Fibroblast of skin of back (primary cell): ENCODE measurements at regions not wholly inside any gene's neighbourhood (a gene's known extent, or its start where the extent isn't known, plus 50 kb on each side); places are given as distances from the start of the nearest gene placed in this dataset.

Experiments
- DNase-seq: peaks from one replicate; pipeline ENCODE4 v3.0.0-alpha.2; 2013

DNA sequence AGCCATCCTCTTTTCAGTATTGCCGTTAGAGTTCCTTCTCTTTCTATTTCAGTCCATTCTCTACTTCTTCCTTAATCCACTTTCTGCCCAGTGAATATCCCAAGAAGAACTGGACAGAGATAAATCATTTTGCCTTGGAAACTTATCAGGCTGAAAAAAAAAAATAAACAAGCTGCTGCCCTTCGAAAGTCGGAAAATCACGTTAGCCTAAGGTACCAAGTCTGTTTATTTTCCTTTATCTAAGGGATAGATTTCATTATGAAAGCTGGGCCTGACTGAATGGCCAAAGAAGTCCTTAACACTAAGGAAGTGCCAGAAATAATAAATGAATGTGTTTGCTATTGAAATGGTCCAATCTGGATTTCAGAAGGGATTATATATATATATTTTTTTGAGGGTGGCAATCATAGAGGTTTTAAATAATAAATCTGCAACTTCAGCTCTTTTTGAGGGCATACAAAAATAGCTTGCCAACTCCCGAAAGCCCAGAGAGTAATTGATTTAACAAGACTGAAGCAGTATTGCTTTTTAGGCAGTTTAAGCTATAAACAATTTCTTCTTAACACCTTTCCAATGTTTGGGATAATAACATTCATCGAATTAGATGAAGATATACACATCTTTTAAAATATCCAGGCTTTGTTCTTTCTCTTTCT is 127.0 kb upstream of the STMND1 start:
- DNase-seq, result no peak

DNA sequence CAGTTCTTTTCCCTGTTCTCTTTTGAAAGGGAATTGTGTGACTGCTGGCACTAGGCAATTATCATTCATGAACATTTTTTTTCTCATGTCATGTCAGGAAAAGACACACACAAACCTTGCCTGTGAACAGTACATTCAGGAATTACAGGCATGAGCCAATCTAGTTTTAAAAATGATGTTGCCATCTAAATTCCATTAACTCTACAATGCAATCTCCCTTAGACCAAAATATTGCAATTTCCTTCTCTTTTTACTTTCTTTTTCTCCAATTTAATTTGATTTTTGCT is 127.5 kb upstream of the STMND1 start:
- DNase-seq, result peak; percentile 28

DNA sequence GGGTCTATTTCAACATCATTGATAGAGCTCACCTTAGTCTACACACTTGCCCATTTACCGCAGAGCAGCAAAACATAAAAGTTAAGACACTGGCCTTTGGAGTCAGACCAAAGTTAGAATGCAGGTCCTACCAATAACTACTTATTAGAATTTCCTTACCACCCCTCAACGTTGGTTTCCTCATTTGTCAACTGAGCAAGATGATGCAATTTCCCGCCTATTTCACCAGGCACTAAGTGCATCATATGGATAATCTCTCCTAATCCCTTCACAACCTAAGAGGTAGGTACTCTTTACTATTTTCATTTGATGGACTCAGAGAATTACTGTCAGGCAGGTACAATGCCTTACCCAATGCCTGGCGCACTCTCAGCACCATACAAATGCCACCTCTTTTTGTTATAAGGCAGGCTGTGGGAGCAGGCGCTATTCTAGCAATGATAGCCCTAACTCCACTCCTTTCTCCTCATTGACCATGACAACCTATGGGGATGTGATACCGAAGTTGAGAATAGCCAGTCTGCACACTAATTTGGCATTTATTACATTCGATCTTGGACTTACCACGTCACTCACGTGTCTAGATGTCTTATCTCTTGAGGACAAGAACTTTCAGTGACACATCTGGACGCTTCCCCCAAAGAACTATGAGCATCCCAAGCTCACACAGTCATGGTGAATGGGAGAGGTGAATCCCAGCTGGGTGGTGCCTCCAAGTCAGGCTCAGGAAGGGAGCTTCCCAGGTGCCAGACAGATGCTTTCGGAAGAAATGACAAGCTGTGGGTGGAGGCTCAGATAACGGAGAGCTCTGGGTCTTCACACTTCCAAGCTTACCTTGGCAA is 128.1 kb upstream of the STMND1 start:
- DNase-seq, result no peak

DNA sequence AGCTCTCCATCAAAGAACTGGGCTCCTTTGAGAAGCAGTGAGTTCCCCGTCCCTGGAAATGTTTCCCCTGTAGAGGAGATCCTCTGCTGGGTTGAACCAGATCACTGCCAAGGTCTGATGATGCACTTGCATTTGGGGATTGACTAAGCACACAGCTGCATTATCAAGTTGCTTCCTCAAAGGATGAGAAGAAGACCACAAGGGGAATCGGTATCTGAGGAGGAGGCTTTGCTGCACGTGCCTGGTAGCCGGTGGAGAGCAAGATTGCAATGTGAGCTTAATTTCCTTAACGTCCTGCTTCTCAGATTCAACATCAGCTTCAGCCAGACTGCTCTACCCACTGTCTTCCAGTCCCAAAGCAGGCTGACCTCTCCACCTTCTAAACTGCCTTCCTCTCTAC is 128.8 kb upstream of the STMND1 start:
- DNase-seq, result no peak

DNA sequence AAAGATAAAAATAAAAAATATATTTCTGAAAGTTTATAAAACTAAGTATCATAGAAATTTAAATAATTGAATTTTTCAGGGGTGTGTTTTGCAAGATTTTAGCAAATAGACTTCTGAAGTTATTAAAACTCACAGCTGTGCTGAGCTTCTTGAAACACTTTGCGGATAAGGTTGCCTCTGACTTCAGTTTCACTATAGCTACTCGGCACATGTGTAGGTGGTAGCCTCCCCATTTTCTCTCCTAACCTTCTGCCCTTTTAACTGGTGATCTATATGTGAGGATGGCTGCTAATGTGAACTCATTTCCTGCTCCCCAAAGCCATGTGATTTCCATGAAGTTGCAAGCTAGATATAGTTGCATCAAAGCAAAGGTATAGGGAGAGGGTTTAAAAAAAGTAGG is 129.3 kb upstream of the STMND1 start:
- DNase-seq, result no peak

DNA sequence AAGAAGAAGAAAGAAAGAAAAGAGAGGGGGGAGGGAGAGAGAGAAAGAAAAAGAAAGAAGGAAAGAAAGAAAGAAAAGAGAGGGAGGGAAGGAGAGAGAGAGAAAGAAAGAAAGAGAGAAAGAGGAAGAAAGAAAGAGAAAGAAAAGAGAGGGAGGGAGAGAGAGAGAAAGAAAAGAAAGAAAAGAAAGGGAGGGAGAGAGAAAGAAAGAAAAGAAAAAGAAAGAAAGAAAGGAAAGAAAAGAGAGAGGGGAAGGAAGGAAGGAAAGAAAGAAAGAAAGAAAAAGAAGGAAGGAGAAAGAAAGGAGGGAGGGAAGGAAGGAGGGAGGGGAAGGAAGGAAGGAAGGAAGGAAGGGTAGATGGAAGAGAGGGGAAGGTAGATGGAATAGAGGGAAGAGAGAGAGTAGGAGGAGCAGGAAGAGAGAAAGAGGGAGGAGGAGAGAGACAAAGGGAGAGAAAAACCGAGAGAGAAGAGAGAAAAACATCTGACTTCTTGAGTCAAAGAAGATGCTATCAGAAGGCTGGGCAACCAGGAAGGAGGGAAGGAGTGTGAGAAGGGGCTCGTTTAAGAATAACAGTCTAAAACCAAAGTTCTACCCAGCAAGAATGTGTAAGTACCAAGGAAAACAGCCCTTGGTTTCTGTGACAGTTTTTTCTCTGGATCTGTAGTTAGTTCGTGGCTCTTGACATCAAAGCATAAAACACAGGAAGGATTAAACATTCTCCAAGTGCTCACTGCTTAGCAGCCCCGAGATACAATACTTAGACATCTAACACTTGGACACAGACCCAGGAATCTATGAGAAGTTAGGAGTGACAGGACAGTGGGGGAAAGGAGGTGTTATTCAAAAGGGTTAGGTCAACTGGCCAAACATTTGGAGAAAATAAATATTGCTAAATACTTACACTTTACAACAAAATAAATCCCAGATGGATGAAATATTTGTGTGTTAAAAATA is 131.9 kb upstream of the STMND1 start:
- DNase-seq, result no peak

DNA sequence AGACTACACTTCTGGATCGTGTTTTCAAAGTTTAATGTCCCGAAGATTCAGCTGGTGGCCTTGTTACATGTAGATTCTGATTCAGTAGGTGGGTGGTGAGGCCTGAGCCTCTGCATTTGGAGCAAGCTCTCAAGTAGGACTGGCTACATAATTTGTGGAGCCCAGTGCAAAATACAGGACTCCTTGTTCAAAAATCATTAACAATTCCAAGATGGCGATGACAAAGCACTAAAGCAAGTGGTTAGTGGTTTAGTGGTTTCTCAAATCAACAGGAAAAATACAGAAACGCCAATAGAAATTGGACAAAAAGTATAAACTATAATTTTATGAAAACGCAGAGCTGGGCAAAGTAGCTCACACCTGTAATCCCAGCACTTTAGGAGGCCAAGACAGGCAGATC is 133.7 kb upstream of the STMND1 start:
- no peak for DNase-seq

DNA sequence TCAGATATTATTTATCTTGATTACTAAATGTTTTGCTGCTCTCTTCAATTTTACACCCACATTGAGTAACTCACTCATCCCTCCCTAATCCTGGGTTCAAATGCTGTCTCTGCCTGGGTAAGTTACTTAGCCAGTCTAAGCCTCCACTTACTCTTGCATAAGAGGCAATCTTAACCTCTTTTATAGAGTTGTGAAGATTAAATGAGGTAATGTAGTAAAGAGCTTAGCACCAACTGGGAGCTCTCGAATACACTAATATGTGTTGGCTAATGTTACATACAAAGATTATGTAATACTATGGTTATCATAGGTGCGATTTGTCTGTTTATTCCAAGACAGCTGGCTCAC is 134.4 kb upstream of the STMND1 start:
- no peak for DNase-seq

DNA sequence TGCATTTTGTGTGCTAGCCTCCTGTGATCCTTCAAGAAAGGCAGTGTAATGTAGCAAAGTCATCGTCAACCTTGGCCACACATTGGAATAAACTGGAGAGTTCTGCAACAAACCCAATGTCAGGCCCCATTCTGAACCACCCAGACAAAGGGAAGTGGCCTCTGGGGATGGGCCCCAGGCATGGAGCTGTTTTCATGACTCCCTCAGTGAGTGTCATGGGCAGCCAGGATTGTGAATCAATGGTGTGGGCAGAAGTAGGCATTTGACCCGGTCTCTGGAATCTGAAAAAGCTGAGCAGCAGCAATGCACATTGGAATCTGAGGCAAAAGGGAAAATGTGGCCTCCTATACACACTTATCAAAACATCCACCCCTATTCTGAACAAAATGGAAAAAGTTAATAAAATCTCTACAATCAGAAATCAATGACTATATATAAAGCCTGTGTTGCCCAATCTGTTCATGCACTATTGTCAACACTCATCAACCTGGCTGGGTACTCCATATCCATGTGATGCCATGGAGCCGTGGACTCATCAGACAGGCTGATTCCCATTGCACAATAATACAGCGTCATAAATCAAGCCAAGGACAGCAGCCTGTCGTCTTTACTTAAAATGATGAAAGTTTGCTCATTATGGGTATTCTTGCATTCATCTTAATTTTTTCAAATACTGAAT is 134.9 kb upstream of the STMND1 start:
- DNase-seq, result no peak

DNA sequence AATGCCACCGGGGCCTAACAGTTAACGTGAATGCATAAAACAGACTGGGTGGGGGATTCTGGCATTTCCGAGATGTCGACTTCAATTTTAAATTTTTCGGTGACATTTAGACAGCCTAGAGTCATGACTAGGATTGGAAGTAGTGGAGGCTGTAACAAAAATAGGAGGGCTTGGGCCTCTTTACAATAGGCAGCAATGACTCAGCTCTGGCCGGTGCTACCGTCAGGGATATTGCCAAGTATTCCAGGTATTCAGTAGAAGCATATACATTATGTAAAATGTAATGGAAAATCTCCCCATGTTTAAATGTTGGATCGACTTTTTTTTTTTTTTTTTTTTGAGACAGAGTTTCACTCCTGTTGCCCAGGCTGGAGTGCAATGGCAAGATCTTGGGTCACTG is 136.2 kb upstream of the STMND1 start:
- peak; percentile 37 for DNase-seq

DNA sequence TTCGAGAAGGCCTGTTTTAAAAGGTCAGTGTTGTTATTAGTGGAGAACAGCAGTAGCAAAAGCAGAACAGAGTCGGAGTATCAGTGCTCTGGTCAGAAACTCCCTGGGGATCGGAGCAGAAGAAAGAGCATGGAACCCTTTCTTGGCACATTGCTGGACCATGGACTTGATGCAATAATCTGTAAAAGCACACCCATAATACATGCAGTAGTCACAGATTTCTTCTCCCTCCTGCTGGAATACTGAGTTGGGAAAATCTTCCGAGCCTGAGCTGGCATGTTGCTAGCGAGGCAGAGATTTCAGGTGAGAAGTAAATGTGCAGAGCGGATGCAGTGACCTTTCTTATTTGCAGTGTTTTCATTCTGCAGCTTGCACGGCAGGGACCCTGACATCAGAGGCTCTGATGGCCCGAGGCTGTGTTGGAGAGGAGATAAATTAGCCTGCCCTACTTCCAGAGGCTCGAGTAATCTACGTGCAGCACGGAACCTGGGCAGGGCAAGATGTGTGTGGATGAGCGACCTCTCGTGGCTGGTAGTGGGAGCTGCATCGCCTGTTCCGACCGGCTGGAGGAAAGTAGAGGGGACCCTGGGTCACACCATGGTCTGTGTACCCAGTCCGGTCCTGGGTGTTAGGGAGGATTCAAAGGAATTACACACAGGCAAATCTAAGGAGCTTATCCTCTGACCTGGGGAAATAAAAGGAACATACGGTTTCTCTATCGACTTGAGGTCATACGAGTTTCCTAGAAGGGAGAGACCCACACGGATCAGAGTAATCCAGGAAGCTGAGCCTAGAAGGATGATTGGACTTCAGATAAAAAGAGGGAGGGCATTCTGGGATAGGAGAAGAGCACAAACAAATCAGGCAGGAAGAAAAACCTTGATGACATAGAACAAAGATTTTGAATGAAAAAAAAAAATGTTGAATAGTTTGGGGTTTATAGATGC is 137.0 kb upstream of the STMND1 start:
- DNase-seq, result peak; percentile 74

DNA sequence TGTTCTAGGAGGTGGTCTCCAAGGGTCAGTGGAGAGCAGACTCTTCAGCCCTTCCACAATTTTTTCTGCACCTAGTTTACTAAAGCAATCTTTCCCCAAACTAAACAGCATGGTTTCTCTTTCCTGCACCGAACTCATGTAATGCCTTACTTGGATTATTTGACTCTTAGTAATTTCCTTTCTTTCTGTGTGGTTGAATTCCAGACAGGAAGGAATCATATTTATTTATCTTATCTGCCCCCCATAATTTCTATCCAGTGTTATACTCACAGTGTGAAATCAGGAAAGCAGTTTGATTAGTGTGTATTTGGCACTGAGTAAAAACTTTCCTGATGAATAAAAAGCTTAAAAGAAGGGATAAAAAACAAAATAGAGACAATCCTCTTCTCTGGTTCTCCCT is 140.3 kb upstream of the STMND1 start:
- DNase-seq, result peak; percentile 67

DNA sequence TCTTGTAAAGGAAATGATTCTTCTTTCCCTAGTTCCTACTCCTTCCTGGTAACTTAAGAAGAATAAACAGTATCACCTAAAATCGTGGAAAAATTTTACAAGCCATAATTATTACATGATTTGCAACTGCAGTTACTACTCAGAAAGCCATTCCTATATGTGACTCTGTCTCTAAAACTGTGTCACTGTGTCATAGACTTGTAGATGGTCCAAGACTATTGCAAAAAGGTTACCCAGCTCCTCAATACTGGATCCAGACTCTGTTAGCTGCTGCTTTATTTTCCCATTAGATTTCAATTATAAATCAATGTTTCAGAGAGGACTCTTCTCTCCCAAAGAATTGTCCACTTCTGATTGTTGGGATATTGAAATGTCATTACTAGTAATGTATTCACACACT is 142.1 kb upstream of the STMND1 start:
- DNase-seq, result no peak

DNA sequence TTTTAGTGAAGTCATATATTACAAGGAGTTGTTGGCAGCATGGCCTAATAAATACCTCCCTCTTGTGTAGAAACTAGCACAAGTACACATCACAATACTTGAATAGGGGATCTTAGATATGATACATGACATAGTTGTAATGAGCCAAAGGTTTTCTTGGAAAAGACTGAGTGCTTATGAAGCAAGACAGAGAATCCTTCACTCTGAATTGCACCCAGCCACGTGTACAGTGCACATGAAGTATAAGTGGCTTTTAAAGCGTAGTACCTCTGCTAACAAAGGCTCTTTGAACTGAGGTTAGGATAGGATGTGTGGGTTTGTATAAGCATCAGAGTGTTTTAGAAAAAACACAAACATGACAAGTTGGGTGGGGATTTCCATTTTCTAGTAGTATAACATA is 145.5 kb upstream of the STMND1 start:
- no peak for DNase-seq

DNA sequence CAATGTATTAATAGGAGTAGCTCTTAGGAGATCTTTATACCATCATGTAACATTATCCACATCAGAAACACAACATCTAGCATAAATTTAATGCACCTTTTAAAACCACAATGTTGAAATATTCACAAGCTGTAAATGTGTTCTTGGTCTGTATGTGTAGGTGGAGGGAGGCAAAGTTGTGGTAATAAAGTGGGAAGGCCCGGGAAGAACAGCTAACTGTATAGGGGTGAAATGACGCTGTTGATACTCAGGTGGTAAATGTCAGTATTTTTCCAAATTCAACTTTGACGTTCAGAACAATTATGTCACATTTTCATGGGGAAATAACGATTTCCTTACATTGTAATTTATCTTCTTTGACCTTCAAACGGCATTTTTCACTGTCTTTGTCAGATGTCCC is 146.0 kb upstream of the STMND1 start:
- DNase-seq, result no peak

DNA sequence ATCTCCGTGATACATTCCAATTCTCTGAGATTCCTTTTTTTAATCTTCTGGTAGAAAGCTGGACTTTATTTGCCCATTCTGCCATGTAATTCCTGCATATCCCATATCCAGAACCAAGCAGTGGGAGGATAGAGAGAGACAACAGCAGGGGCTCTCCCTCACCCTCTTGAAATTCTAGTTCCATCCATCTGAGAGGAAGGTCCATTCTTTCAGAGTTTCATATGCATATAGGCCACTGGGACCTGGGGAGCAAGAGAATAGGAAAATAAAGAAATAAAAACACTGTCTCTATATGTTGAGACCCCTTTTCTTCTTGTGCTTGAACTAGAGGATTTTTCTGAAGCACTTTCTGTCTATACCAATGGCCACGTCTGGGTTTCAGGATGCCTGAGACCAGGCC is 147.9 kb upstream of the STMND1 start:
- no peak for DNase-seq

DNA sequence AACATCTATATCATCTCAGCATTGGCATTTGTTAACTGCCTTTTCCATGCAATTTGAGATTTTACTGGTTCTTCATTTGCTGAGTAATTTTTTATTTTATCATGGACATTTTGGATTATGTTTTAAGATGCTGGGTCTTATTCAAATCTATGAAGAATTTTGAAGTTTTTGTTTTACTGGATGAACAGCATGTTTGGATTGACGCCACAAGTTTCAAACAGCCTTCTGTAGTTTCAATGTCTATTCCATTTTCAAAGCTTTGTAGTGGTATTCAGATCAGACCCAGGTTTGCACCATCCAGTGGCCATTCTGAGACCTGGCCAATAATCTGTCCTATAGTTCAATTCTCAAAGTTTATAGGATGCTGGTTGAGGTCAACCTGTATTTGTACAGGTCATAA is 148.4 kb upstream of the STMND1 start:
- DNase-seq, result no peak

DNA sequence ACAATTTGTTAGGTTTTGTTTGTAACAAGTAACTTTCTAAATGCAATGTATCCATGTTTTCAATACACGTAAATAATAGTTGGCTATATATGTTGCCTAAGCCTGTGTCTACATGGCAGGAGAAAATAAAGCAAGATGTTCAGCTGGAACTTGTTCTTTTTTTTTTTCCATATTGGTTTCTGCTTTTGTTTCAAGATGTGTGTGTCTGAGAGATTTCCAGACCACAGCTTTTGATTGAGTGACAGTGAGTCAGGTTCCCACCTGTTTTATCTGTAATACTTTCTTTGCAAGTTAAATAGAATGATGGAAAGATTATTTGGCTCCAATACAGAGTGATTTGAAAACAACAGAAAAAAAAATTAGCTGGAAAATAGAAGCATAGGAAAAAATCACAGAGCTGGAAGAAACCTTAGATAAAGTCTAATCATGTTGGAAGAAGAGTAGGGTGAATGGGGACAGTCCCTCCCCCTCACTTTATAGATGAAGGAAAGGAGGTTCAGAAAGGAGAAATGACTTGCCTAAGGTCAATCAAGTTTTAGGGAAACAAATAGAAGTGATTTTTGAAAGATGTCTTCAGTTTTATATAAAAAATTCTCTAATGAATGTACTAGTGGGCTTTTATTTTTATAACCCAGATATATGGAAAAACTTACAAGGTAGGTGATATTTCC is 150.9 kb upstream of the STMND1 start:
- DNase-seq, result no peak

DNA sequence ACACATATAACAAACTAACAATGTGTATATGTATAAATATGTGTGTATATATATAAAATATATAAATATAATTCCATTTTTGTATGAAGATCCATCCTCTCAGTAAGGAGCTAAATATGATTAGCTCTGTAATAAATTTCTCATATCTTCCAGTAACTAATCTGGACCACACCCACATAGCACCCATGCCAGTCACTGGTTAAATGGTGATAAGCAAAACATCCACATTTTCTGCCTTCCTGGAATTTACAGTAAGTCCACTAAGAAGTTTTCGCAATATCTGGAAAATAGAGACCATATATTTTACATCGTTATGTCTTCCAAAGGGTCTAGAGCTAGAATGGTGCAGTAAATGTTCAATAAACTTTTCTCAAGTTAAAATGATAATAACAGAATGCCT is 151.5 kb upstream of the STMND1 start:
- DNase-seq, result peak; percentile 49

DNA sequence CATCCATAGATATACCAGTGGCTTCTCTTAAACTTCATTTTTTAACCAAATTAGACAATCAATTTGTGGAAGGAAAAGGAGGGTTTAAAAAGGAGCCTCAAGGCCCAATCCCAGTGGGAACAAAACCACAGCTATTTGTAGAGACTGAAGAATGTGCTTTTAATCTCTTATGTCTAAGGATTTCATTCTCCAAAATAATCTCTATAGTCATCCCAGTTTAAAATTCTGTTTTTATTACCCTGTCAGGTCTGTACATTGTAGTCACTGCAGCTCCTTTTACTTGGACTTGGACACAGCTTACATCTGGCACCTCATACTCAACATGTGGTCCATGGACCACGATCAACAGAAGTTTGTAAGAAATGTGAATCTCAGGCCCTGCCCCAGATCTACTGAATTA is 152.1 kb upstream of the STMND1 start:
- DNase-seq, result peak; percentile 83

DNA sequence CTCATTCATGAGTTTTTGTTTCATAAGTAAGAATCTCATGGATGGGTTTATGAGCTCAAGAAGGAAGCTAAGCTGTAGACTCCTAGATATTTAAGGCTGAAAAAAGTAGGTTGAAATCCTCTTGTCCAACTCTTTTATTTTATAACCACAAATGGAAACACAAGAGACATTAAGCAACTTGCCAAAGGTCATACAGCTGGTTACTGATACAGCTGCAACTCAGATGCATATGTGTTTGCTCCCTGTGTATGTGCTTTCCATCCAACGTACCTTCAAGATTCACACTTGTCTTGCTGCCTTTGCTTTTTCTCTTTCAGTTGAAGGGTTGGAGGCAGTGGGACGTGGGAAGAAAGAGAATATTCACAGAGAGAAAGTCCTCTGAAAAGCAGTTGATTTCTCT is 153.5 kb upstream of the STMND1 start:
- DNase-seq, result no peak
